GM19395 (cell line): ENCODE measurements at regions not wholly inside any gene's neighbourhood (a gene's known extent, or its start where the extent isn't known, plus 50 kb on each side); places are given as distances from the start of the nearest gene placed in this dataset.
A peak's percentile ranks its signal among the peaks of the same experiment; 100 is the strongest.

Source experiments
- ATAC-seq: cut with Tn5 transposase; IDR thresholded peaks from one replicate; pipeline ENCODE4 v1.9.1; 2021; ENCODE audit warnings: mild to moderate bottlenecking, moderate library complexity; ENCODE audit not compliant: unreplicated experiment

DNA sequence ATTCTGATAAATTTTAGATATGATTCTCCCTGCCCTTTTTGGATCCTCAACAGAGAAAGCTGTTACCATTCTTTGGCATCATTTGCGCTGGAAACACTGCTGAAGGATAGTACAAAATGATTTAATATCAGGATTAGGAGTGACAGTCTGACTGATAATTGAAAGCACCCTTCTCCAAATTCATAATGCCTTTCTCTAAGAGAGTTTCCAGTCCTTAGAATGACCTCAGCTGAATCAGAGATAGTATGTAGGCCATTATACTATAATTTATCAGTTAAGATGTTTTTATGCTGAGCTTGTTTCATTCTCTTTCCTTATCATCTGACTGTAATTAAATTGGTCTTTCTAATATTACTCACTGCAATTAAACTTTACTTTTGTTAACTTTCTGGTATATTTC lies 166.7 kb downstream of the ZNF326 start:
- no peak for ATAC-seq

- ATAC-seq, result peak; percentile 55
Observed at GRCh38 chr1:90155721-90156487, 161.0 kb downstream of the ZNF326 start.

- no peak for ATAC-seq
Observed at GRCh38 chr1:90154711-90155110, 159.8 kb downstream of the ZNF326 start.

GRCh38 chr1:90149101-90149500 lies 154.2 kb downstream of the ZNF326 start:
- no peak for ATAC-seq

- no peak for ATAC-seq
Observed at GRCh38 chr1:90147093-90147492, 152.2 kb downstream of the ZNF326 start.

DNA sequence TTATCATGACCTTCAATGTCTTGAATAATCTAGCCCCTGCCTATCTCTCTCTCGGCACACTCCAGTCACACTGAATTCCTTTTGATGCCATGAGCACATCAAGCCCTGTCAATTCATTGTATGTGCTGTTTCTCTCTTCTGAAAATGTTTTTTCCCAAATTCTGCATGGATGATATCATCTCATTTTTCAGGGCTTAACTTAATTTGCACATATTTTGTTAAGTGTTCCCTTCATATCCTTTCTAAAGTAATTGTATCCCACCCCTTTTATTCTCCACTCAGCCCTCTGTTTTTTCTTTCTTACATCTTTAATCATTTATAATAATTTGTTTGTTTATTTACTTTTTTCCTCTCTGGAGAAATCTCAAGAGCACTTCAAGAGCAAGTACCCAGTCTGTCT lies 149.9 kb downstream of the ZNF326 start:
- ATAC-seq, result no peak

- ATAC-seq, result no peak
Observed at GRCh38 chr1:90143591-90143990, 148.7 kb downstream of the ZNF326 start.

DNA sequence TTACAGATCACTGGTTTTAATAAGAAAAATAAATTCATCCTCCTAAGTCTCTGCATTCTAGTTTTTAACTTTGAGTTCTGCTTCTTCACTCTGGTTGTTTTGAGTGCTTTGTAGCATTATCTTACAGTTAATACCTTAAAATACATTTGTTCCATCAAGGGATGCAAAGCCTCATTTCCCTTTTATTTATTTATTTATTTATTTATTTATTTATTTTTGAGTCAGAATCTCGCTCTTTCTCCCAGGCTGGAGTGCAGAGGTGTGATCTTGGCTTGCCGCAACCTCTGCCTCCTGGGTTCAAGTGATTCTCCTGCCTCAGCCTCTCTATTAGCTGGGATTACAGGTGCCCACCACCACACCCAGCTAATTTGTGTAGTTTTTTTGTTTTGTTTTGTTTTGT lies 147.8 kb downstream of the ZNF326 start:
- no peak for ATAC-seq

- no peak for ATAC-seq
Observed at GRCh38 chr1:90139837-90140236, 144.9 kb downstream of the ZNF326 start.

DNA sequence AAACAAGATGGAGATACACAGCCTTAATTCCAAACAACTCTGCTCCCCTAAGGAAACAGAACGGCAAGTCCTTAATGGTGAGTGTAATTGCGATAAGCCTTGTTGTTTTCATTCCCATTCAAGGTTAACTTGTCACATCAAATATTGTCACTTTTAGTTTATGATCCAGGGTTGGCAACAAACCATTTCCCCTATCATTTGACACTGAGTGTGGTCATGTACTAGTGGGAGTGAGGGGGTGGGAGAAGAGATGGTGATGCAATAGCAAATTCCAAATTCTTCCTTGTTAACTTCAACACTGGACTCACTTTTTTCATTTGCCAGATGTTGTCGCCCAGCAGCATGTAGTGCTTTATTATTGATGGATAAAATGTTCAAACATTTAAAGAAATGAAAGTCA lies 140.4 kb downstream of the ZNF326 start:
- no peak for ATAC-seq

- ATAC-seq, result no peak
Observed at GRCh38 chr1:90134175-90134955, 139.5 kb downstream of the ZNF326 start.

DNA sequence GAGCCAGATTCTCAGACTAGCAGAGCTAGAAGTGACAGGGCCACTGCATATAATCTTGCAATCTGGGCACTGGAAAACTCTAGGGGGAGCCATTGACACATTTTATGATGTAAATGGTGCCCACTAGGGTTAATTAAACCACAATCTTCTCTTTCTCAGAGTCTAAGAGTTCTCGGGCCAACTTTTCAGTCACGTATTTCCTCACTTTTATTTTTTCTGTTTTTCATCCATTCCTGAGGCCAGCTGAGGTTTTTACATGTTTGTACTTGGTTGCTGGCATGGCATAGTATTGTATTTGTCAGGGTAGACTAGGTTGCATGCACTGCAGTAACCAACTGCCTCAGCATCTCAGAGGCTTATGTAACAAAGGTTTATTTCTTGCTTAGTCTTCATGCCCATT lies 138.2 kb downstream of the ZNF326 start:
- no peak for ATAC-seq

DNA sequence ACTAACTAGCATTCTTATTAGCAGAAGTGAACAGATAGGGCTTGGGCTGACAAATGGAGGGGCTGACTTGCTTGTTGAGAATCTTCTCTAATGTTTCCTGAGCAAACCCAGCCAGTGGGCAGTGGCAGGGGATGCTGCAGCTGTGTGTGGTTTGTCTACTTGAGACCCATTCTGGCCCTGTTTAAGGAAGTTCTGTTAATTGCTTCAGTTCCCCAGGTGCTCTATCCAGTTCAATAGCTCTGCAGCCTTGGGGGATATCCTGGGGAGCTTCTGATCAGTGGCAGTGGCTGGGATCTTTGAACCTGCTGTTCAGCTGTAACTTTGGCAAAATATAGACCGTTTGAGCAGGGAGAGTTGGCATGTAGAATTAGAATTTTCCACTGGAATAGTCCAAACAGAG lies 137.4 kb downstream of the ZNF326 start:
- ATAC-seq, result no peak

GRCh38 chr1:90127288-90127953 lies 132.5 kb downstream of the ZNF326 start:
- ATAC-seq, result peak; percentile 61

- ATAC-seq, result no peak
Observed at GRCh38 chr1:90126834-90127233, 131.9 kb downstream of the ZNF326 start.

DNA sequence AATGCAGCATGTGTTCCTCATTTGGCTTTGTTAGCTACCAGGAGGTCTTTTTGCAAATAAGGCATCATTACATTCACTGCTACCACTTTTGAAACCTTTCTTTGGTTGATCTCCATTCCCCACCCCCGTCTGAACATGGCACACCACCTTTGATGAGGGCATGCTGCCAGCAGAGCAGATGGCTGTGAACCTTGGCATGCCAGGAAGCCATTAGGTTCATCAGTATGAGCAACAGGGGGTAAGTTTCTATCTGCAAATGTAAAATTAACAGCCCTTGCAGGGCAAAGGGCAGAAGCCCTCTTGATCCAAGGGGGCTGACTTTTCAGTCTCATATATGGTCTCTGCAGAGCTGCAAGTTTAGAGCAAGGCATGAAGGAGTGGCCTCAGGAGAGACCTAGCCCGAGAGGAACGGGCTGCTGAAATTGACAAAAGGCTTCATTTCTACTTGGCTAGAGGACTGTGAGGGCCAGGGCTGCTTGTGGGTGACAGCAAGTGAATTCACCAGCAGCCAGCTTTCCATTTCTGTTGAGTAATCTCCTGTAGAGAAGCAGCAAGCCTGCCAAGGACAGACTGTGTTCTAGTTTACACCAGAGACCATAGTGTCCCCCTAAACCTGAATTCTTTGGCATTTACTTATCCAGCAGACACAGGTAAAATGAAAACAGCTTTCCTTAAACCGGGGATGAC lies 127.9 kb downstream of the ZNF326 start:
- ATAC-seq, result no peak

GRCh38 chr1:90114521-90115141 lies 119.7 kb downstream of the ZNF326 start:
- no peak for ATAC-seq

GRCh38 chr1:90107990-90108389 lies 113.1 kb downstream of the ZNF326 start:
- no peak for ATAC-seq

DNA sequence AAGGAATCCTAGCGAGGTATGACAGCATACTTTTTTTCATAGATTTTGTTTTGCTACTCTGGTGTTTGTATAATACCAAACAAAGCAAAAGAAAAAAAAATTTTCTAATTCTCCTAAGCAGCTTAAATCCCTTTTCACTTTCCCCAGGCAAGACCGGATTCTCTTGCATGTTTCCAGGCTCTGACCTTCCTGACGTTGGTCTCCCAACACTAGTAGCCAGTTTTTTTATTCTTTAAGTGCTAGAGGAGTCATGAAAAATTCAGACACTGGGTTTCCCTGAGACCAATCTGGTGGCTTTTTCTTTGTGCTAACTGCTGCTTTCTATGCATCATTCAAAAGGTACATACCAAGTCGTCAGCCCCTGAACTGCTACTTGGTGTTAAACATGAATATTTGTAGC lies 111.4 kb downstream of the ZNF326 start:
- ATAC-seq, result no peak

DNA sequence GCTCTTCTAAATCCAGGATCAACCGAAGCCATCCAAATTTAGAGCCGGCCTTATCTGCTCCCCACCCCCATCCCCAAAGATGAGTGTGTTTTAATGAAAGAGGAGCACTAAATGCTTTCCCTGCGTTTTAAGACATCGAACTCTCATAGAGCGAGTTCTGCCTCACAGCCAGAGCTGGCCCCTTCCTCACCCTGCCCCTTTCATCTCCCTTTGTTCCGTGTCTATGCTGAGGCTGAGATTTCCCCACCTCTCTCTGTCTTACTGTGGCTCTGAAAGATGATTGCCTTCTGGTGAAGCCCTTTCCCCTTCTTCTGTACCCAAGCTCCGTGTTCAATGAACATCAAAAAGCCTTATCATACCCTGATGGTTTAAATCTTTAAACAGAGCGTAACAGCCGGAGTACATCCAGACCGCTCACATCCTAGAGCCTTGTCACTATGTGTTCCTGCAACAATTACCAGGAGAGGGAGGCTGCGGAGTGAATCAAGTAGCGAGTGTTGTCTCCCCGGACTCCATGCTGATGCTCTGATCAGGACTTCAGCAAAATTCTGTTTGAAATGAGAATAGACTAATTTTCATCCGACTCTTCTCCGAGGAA lies 110.1 kb downstream of the ZNF326 start:
- no peak for ATAC-seq
